Trophoblast cell (in vitro differentiated cells and primary cell): ENCODE measurements at regions not wholly inside any gene's neighbourhood (a gene's known extent, or its start where the extent isn't known, plus 50 kb on each side); places are given as distances from the start of the nearest gene placed in this dataset.

Source experiments
- DNase-seq, 2 donors: peaks; one replicate each; pipeline ENCODE4 v3.0.0-alpha.2; 2016
- H2AFZ ChIP-seq: 2 replicates; pipeline ENCODE4 v1.6.1; 2013; ENCODE audit warnings: low read length, moderate library complexity, mild to moderate bottlenecking; ENCODE audit not compliant: insufficient read depth, poor library complexity
- H2AK5ac ChIP-seq: 2 replicates; pipeline ENCODE4 v1.6.1; 2013; ENCODE audit warnings: mild to moderate bottlenecking, low read length
- H2BK120ac ChIP-seq: 2 replicates; pipeline ENCODE4 v1.6.1; 2013; ENCODE audit warnings: low read length, mild to moderate bottlenecking, moderate library complexity; ENCODE audit not compliant: insufficient read depth, poor library complexity
- H2BK12ac ChIP-seq: 2 replicates; pipeline ENCODE4 v1.6.1; 2013; ENCODE audit warnings: mild to moderate bottlenecking, low read length, moderate library complexity
- H2BK5ac ChIP-seq: 2 replicates; pipeline ENCODE4 v1.6.1; 2013; ENCODE audit warnings: low read length, low read depth, moderate library complexity, mild to moderate bottlenecking; ENCODE audit not compliant: poor library complexity
- H3K14ac ChIP-seq: 2 replicates; pipeline ENCODE4 v1.6.1; 2013; ENCODE audit warnings: mild to moderate bottlenecking, low read length
- H3K18ac ChIP-seq: 2 replicates; pipeline ENCODE4 v1.6.1; 2013; ENCODE audit warnings: mild to moderate bottlenecking, low read length
- H3K23ac ChIP-seq: 2 replicates; pipeline ENCODE4 v1.6.1; 2013; ENCODE audit warnings: low read length
- H3K27ac ChIP-seq: 2 replicates; pipeline ENCODE4 v1.5.1; 2013; ENCODE audit warnings: low read depth, mild to moderate bottlenecking, inconsistent platforms, low read length, moderate library complexity
- H3K27me3 ChIP-seq: 2 replicates; pipeline ENCODE4 v1.6.1; 2013; ENCODE audit warnings: inconsistent platforms, mild to moderate bottlenecking, low read length, moderate library complexity; ENCODE audit not compliant: insufficient read depth
- H3K36me3 ChIP-seq, 2 experiments: 1 replicate in 1 of 2; 2 replicates in 1 of 2; pipeline ENCODE4 v1.6.1; 2013; ENCODE audit warnings: low read length in 2 of 2, mild to moderate bottlenecking in 2 of 2, moderate library complexity in 1 of 2; ENCODE audit not compliant: insufficient read depth in 2 of 2, control insufficient read depth in 1 of 2
- H3K4ac ChIP-seq: 2 replicates; pipeline ENCODE4 v1.6.1; 2013; ENCODE audit warnings: low read depth, mild to moderate bottlenecking, low read length, moderate library complexity
- H3K4me1 ChIP-seq, 2 experiments: 1 replicate in 1 of 2; 2 replicates in 1 of 2; pipeline ENCODE4 v1.6.1; 2013; ENCODE audit warnings: low read length in 2 of 2, mild to moderate bottlenecking in 2 of 2, moderate library complexity in 1 of 2; ENCODE audit not compliant: insufficient read depth in 2 of 2, control insufficient read depth in 1 of 2
- H3K4me2 ChIP-seq: 2 replicates; pipeline ENCODE4 v1.6.1; 2013; ENCODE audit warnings: inconsistent platforms, mild to moderate bottlenecking, low read length, moderate library complexity
- H3K4me3 ChIP-seq: 2 replicates; pipeline ENCODE4 v1.5.1; 2013; ENCODE audit warnings: mild to moderate bottlenecking, low read depth, low read length, inconsistent platforms
- H3K79me1 ChIP-seq: one replicate; pipeline ENCODE4 v1.6.1; 2013; ENCODE audit warnings: low read length
- H3K79me2 ChIP-seq: 2 replicates; pipeline ENCODE4 v1.6.1; 2013; ENCODE audit warnings: low read length, mild to moderate bottlenecking; ENCODE audit not compliant: control insufficient read depth, insufficient read depth, poor library complexity
- H3K9ac ChIP-seq: 2 replicates; pipeline ENCODE4 v1.6.1; 2013; ENCODE audit warnings: mild to moderate bottlenecking, low read length
- H3K9me3 ChIP-seq: 2 replicates; pipeline ENCODE4 v1.6.1; 2013; ENCODE audit warnings: low read depth, mild to moderate bottlenecking, control low read depth, inconsistent platforms, low read length; ENCODE audit not compliant: insufficient read depth
- H4K12ac ChIP-seq: 2 replicates; pipeline ENCODE4 v1.6.1; 2013; ENCODE audit warnings: low read depth, mild to moderate bottlenecking, low read length, moderate library complexity
- H4K8ac ChIP-seq: 2 replicates; pipeline ENCODE4 v1.6.1; 2013; ENCODE audit warnings: low read depth, mild to moderate bottlenecking, low read length, moderate library complexity
- H4K91ac ChIP-seq: one replicate; pipeline ENCODE4 v1.6.1; 2013; ENCODE audit warnings: low read depth, mild to moderate bottlenecking, low read length, moderate library complexity
- WGBS: extraction: QIAGEN DNeasy Blood & Tissue Kit; methylation state at CpG from one replicate; pipeline ENCODE4 v1.1.7; 2013; ENCODE audit warnings: missing lambda C conversion rate; ENCODE audit not compliant: insufficient read length, insufficient coverage; ENCODE audit errors: extremely low coverage; 5-methylcytosine and 5-hydroxymethylcytosine counted together

- Histone ChIP-seq H3K9me3 (peaks cover 14% of the 10 kb centered on the region), H3K14ac (peak overlapping the region; percentile 62), H3K4me1 (peaks cover 15 to 26% of the 10 kb centered on the region in 2 experiments), H4K91ac (peak overlapping the region; percentile 94), H3K79me2 (peaks cover 4% of the 10 kb centered on the region), H3K79me1 (peaks cover 8% of the 10 kb centered on the region), H4K8ac (peak overlapping the region; percentile 18), H2BK12ac (peak overlapping the region; percentile 50), H2BK5ac (peak overlapping the region; percentile 66), H3K4me3 (no peak overlapping the region), H3K4me2 (no peak overlapping the region), H2AFZ (peak overlapping the region; percentile 53), H3K23ac (no peak overlapping the region), H2BK120ac (peak overlapping the region; percentile 74), H3K9ac (no peak overlapping the region), H3K27me3 (no peaks in the 10 kb centered on the region), H3K4ac (peak overlapping the region; percentile 76), H3K18ac (peak overlapping the region; percentile 52), H3K27ac (peak overlapping the region; percentile 62), H4K12ac (no peak overlapping the region), H3K36me3 (no peaks in the 10 kb centered on the region), H2AK5ac (peak overlapping the region; percentile 16)
- DNase-seq, result peak; percentile 90 to 93
- WGBS, result no CpG with 5 or more reads among the region's 11 CpGs
Measured at GRCh38 chr3:72338942-72339669, 509.1 kb downstream of the SHQ1 start.

- WGBS, result no CpG with 5 or more reads among the region's 8 CpGs
- H4K91ac ChIP-seq, result peak overlapping the region; percentile 22
Measured at GRCh38 chr3:72338082-72338941, 509.9 kb downstream of the SHQ1 start.

GRCh38 chr3:72337480-72337855 is 510.8 kb downstream of the SHQ1 start:
- Histone ChIP-seq H3K14ac (no peak overlapping the region), H3K9me3 (peaks cover 14% of the 10 kb centered on the region), H2AFZ (no peak overlapping the region), H3K79me2 (peaks cover 4% of the 10 kb centered on the region), H3K27ac (no peak overlapping the region), H3K23ac (no peak overlapping the region), H3K9ac (no peak overlapping the region), H2BK12ac (no peak overlapping the region), H2AK5ac (no peak overlapping the region), H3K27me3 (no peaks in the 10 kb centered on the region), H4K12ac (no peak overlapping the region), H4K91ac (no peak overlapping the region), H3K36me3 (no peaks in the 10 kb centered on the region), H3K79me1 (peaks cover 8% of the 10 kb centered on the region), H3K4ac (no peak overlapping the region), H4K8ac (no peak overlapping the region), H2BK5ac (no peak overlapping the region), H3K4me1 (peaks cover 15 to 26% of the 10 kb centered on the region in 2 experiments), H3K4me2 (no peak overlapping the region), H2BK120ac (no peak overlapping the region), H3K4me3 (peak overlapping the region; percentile 52), H3K18ac (no peak overlapping the region)
- DNase-seq, result no peak
- 100% methylated on average over 1 of the region's 5 CpGs for WGBS

More at GRCh38 chr3:72338082-72338941, 509.9 kb downstream of the SHQ1 start:
- Histone ChIP-seq H4K12ac (no peak overlapping the region), H3K79me2 (peaks cover 4% of the 10 kb centered on the region), H2BK12ac (peak overlapping the region; percentile 51), H3K9ac (no peak overlapping the region), H3K36me3 (no peaks in the 10 kb centered on the region), H3K4me1 (peaks cover 15 to 26% of the 10 kb centered on the region in 2 experiments), H3K23ac (no peak overlapping the region), H3K18ac (no peak overlapping the region), H2BK5ac (peak overlapping the region; percentile 8), H3K79me1 (peaks cover 8% of the 10 kb centered on the region), H3K4me3 (no peak overlapping the region), H3K4ac (no peak overlapping the region), H3K27me3 (no peaks in the 10 kb centered on the region), H2AFZ (no peak overlapping the region), H3K4me2 (no peak overlapping the region), H2BK120ac (peak overlapping the region; percentile 6), H4K8ac (peak overlapping the region; percentile 10), H3K9me3 (peaks cover 14% of the 10 kb centered on the region), H3K14ac (no peak overlapping the region), H2AK5ac (no peak overlapping the region), H3K27ac (peak overlapping the region; percentile 19)
- peak; percentile 92 for DNase-seq

- H3K4me3 ChIP-seq, result peak overlapping the region; percentile 52
- no peak overlapping the region for H4K12ac ChIP-seq
- no peak overlapping the region for H3K4ac ChIP-seq
- H3K23ac ChIP-seq, result peak overlapping the region; percentile 23
- no peak overlapping the region for H2BK120ac ChIP-seq
- H3K79me2 ChIP-seq, result peaks cover 4% of the 10 kb centered on the region
- no peak overlapping the region for H2BK5ac ChIP-seq
- no peak overlapping the region for H2BK12ac ChIP-seq
- H3K18ac ChIP-seq, result no peak overlapping the region
- no peak overlapping the region for H3K4me2 ChIP-seq
- no peaks in the 10 kb centered on the region for H3K27me3 ChIP-seq
- H3K27ac ChIP-seq, result no peak overlapping the region
- H4K91ac ChIP-seq, result no peak overlapping the region
- H3K36me3 ChIP-seq, result no peaks in the 10 kb centered on the region
- DNase-seq, result no peak
- H3K9ac ChIP-seq, result no peak overlapping the region
- peaks cover 7% of the 10 kb centered on the region for H3K79me1 ChIP-seq
- H3K4me1 ChIP-seq, result peaks cover 15 to 22% of the 10 kb centered on the region in 2 experiments
- H3K14ac ChIP-seq, result no peak overlapping the region
- H2AFZ ChIP-seq, result no peak overlapping the region
- no CpG with 5 or more reads among the region's 24 CpGs for WGBS
- no peak overlapping the region for H2AK5ac ChIP-seq
- peaks cover 14% of the 10 kb centered on the region for H3K9me3 ChIP-seq
- H4K8ac ChIP-seq, result no peak overlapping the region
Measured at GRCh38 chr3:72336821-72337479, 511.3 kb downstream of the SHQ1 start.
